A549 (cell line): ENCODE measurements at regions not wholly inside any gene's neighbourhood (a gene's known extent, or its start where the extent isn't known, plus 50 kb on each side); places are given as distances from the start of the nearest gene placed in this dataset.

Experiments
- CBX8 ChIP-seq: fragments of 200-600 bp; sonication (generic); IDR thresholded peaks from 2 replicates; pipeline ENCODE4 v1.6.1; 2016
- EP300 ChIP-seq, 2 experiments: fragments of >200 bp; sonication (Bioruptor Twin); formaldehyde crosslinking; IDR thresholded peaks; 2 replicates in 1 of 2; 3 replicates in 1 of 2; pipeline ENCODE4 v1.6.1; 2016 to 2017
- FOSL2 ChIP-seq, 2 experiments: fragments of 450-650 bp in 1 of 2; fragments of >200 bp in 1 of 2; sonication (Bioruptor Twin) in 1 of 2; formaldehyde crosslinking; IDR thresholded peaks; 2 replicates each; pipeline versions ENCODE4 v1.5.0 to v1.6.1; 2016 to 2020; ENCODE audit warnings: mild to moderate bottlenecking in 1 of 2, moderate library complexity in 1 of 2
- HDAC2 ChIP-seq: fragments of 200-600 bp; sonication (generic); IDR thresholded peaks from 2 replicates; pipeline ENCODE4 v1.6.1; 2016
- MAX ChIP-seq: IDR thresholded peaks from 2 replicates; pipeline ENCODE4 v1.6.1; 2012
- POLR2A ChIP-seq: IDR thresholded peaks from 2 replicates; pipeline ENCODE4 v1.6.1; 2012; ENCODE audit warnings: mild to moderate bottlenecking, low read length
- POLR2AphosphoS2 ChIP-seq: conservative IDR thresholded peaks from 2 replicates; pipeline ENCODE4 v1.6.1; 2012; ENCODE audit warnings: low read length, improper control_type of control experiment, inconsistent platforms
- RAD21 ChIP-seq, 2 experiments: fragments of >200 bp in 1 of 2; sonication (Bioruptor Twin) in 1 of 2; formaldehyde crosslinking in 1 of 2; IDR thresholded peaks in 1 of 2; conservative IDR thresholded peaks in 1 of 2; 2 replicates in 1 of 2; 3 replicates in 1 of 2; pipeline ENCODE4 v1.6.1; 2012 to 2018; ENCODE audit warnings: inconsistent platforms in 1 of 2
- TF ChIP-seq, protein P1 (sequence below): fragments of >200 bp; sonication (Bioruptor Twin); formaldehyde crosslinking; IDR thresholded peaks from 3 replicates; pipeline ENCODE4 v1.5.1; 2016
- TF ChIP-seq, protein P2 (sequence below): IDR thresholded peaks from 2 replicates; pipeline ENCODE4 v1.6.1; 2012; ENCODE audit warnings: low read depth, borderline replicate concordance
- TF ChIP-seq, protein P3 (sequence below): fragments of 200-600 bp; sonication (generic); IDR thresholded peaks from 2 replicates; pipeline ENCODE4 v1.6.1; 2016; ENCODE audit warnings: antibody characterized with exemption, mild to moderate bottlenecking, moderate library complexity

GRCh38 chr5:1642221-1642620 lies 118.5 kb upstream of the LPCAT1 start:
- no peak for TF ChIP-seq HDAC2
- TF ChIP-seq, protein P1, sequence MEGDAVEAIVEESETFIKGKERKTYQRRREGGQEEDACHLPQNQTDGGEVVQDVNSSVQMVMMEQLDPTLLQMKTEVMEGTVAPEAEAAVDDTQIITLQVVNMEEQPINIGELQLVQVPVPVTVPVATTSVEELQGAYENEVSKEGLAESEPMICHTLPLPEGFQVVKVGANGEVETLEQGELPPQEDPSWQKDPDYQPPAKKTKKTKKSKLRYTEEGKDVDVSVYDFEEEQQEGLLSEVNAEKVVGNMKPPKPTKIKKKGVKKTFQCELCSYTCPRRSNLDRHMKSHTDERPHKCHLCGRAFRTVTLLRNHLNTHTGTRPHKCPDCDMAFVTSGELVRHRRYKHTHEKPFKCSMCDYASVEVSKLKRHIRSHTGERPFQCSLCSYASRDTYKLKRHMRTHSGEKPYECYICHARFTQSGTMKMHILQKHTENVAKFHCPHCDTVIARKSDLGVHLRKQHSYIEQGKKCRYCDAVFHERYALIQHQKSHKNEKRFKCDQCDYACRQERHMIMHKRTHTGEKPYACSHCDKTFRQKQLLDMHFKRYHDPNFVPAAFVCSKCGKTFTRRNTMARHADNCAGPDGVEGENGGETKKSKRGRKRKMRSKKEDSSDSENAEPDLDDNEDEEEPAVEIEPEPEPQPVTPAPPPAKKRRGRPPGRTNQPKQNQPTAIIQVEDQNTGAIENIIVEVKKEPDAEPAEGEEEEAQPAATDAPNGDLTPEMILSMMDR: no peak
- no peak for TF ChIP-seq EP300 (IDR thresholded peaks at IDR 0.05)
- TF ChIP-seq RAD21 (conservative IDR thresholded peaks at IDR 0.05 in 1 of 2, IDR thresholded peaks at IDR 0.05 in 1 of 2): no peak
- no peak for TF ChIP-seq POLR2A
- no peak for TF ChIP-seq CBX8
- TF ChIP-seq, protein P2, sequence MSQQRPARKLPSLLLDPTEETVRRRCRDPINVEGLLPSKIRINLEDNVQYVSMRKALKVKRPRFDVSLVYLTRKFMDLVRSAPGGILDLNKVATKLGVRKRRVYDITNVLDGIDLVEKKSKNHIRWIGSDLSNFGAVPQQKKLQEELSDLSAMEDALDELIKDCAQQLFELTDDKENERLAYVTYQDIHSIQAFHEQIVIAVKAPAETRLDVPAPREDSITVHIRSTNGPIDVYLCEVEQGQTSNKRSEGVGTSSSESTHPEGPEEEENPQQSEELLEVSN: no peak
- TF ChIP-seq FOSL2 (IDR thresholded peaks at IDR 0.05): no peak
- TF ChIP-seq FOSL2 (CRISPR knock-in tag; IDR thresholded peaks at IDR 0.05): no peak
- no peak for TF ChIP-seq MAX
- TF ChIP-seq, protein P3, sequence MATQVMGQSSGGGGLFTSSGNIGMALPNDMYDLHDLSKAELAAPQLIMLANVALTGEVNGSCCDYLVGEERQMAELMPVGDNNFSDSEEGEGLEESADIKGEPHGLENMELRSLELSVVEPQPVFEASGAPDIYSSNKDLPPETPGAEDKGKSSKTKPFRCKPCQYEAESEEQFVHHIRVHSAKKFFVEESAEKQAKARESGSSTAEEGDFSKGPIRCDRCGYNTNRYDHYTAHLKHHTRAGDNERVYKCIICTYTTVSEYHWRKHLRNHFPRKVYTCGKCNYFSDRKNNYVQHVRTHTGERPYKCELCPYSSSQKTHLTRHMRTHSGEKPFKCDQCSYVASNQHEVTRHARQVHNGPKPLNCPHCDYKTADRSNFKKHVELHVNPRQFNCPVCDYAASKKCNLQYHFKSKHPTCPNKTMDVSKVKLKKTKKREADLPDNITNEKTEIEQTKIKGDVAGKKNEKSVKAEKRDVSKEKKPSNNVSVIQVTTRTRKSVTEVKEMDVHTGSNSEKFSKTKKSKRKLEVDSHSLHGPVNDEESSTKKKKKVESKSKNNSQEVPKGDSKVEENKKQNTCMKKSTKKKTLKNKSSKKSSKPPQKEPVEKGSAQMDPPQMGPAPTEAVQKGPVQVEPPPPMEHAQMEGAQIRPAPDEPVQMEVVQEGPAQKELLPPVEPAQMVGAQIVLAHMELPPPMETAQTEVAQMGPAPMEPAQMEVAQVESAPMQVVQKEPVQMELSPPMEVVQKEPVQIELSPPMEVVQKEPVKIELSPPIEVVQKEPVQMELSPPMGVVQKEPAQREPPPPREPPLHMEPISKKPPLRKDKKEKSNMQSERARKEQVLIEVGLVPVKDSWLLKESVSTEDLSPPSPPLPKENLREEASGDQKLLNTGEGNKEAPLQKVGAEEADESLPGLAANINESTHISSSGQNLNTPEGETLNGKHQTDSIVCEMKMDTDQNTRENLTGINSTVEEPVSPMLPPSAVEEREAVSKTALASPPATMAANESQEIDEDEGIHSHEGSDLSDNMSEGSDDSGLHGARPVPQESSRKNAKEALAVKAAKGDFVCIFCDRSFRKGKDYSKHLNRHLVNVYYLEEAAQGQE: no peak
- no peak for TF ChIP-seq POLR2AphosphoS2
